HG02678 (cell line): ENCODE measurements at regions not wholly inside any gene's neighbourhood (a gene's known extent, or its start where the extent isn't known, plus 50 kb on each side); places are given as distances from the start of the nearest gene placed in this dataset.
"Not testable (repeated sequence)": the region's sequence is repeated elsewhere in the genome, so short reads cannot be mapped to it uniquely, and the experiment has no call there.

Experiments
- ATAC-seq: cut with Tn5 transposase; IDR thresholded peaks from one replicate; pipeline ENCODE4 v1.9.1; 2021; ENCODE audit warnings: mild to moderate bottlenecking, moderate library complexity; ENCODE audit not compliant: unreplicated experiment

GRCh38 chr22:23466351-23466750 lies 113.7 kb downstream of the IGLL1 start:
- no peak for ATAC-seq

GRCh38 chr22:23464796-23465195 lies 115.3 kb downstream of the IGLL1 start:
- not testable (repeated sequence) for ATAC-seq

GRCh38 chr22:23460517-23461031 lies 119.5 kb downstream of the IGLL1 start:
- ATAC-seq: not testable (repeated sequence)

GRCh38 chr22:23459645-23460516 lies 120.2 kb downstream of the IGLL1 start:
- not testable (repeated sequence) for ATAC-seq

- no peak for ATAC-seq
Measured at GRCh38 chr22:23458663-23459541, 121.2 kb downstream of the IGLL1 start.

GRCh38 chr22:23457380-23457985 lies 122.6 kb downstream of the IGLL1 start:
- no peak for ATAC-seq

- ATAC-seq: not testable (repeated sequence)
Measured at GRCh38 chr22:23456666-23457379, 123.3 kb downstream of the IGLL1 start.

GRCh38 chr22:23454345-23454744 lies 125.7 kb downstream of the IGLL1 start:
- ATAC-seq: not testable (repeated sequence)

- no peak for ATAC-seq
Measured at GRCh38 chr22:23453277-23453676, 126.8 kb downstream of the IGLL1 start.

- ATAC-seq: no peak
Measured at GRCh38 chr22:23452231-23453010, 127.7 kb downstream of the IGLL1 start.

- ATAC-seq: not testable (repeated sequence)
Measured at GRCh38 chr22:23451452-23452230, 128.4 kb downstream of the IGLL1 start.

GRCh38 chr22:23450821-23451220 lies 129.3 kb downstream of the IGLL1 start:
- not testable (repeated sequence) for ATAC-seq

GRCh38 chr22:23450434-23450795 lies 129.7 kb downstream of the IGLL1 start:
- no peak for ATAC-seq

GRCh38 chr22:23449748-23450433 lies 130.2 kb downstream of the IGLL1 start:
- ATAC-seq: not testable (repeated sequence)

GRCh38 chr22:23448499-23449288 lies 131.4 kb downstream of the IGLL1 start:
- ATAC-seq: not testable (repeated sequence)

- ATAC-seq: no peak
Measured at GRCh38 chr22:23446796-23447350, 133.2 kb downstream of the IGLL1 start.

- not testable (repeated sequence) for ATAC-seq
Measured at GRCh38 chr22:23446194-23446593, 133.9 kb downstream of the IGLL1 start.
